CD4-positive, alpha-beta T cell treated with Interleukin-21 for 1 hour (primary cell): ENCODE measurements at regions not wholly inside any gene's neighbourhood (a gene's known extent, or its start where the extent isn't known, plus 50 kb on each side); places are given as distances from the start of the nearest gene placed in this dataset.
"Not testable (repeated sequence)": the region's sequence is repeated elsewhere in the genome, so short reads cannot be mapped to it uniquely, and the experiment has no call there.

Experiments used
- DNase-seq: peaks from one replicate; pipeline ENCODE4 v3.0.0-alpha.2; 2020

GRCh38 chr3:193909387-193909786 lies 226.6 kb upstream of the HES1 start:
- DNase-seq: no peak

DNA sequence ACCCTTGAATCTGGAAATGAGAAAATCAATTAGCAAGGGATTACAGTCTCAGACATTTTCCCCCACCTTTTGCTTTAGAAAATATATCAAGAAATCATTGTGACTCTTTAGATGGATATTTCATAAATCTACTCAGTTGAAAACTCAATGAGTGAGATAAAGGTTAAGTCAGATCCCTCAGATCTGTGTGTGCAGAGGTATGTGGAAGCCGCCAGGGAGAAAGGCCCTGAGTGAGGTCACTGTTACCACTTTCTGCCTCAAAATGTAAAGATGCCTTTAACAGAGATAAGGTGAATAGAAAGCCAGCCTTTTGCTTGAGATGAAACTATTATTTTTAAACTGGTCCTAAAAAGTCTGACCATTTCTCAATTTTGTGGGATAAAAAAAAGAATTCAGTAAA lies 225.6 kb upstream of the HES1 start:
- no peak for DNase-seq

- no peak for DNase-seq
Observed at GRCh38 chr3:193910886-193911738, 224.8 kb upstream of the HES1 start.

DNA sequence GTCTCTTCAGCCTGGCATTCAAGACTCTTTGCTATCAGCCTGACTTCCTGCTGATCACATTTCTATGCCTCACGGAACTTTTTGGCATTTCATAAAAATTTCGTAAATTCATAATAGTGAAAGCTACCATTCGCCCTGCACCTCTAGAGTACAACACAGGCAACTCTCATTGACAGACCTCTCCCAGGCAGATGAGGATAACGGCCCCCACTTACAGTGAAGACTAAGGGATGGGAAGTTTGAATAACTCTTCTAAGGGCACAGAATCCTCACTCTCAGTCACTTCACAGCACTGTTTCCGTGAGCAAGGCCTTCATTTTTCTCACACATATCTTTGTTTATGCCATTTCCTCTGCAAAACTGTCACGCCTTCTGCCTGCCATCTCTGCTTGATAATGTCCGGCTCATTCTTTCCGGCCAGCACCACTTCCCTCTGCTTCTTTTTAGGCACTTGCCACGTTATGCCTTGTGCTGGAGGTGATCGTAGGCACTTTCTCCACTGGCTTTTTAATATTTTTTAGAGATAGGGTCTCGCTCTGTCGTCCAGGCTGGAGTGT lies 224.1 kb upstream of the HES1 start:
- DNase-seq: no peak

DNA sequence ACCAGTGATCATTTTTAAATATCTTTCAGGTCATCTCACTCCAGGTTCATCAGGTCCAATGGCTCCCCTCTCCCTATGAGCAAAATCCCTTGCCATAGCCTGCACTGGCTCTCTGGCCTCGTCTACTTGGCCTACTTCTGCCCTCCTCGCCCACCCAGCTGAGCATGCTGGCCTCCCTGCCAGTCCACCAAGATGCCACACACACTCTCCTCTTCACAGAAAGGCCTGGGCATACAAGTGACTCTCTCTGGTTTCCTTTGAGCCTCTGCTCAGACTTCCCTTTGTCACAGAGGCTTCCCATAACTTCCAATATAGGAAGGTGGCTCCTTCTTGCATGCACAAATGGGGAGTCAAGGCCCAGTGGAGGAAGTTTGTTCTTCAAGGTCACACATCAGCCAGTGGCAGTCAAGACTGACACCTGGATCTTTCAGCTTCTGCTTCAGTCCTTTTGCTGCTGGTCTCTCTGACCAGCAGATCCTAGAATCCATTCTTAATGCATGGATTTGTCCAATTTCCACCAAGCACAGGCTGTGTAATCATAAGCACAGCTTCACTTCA lies 223.2 kb upstream of the HES1 start:
- no peak for DNase-seq

- no peak for DNase-seq
Observed at GRCh38 chr3:193914602-193915001, 221.3 kb upstream of the HES1 start.

GRCh38 chr3:193915099-193915498 lies 220.8 kb upstream of the HES1 start:
- DNase-seq: no peak

DNA sequence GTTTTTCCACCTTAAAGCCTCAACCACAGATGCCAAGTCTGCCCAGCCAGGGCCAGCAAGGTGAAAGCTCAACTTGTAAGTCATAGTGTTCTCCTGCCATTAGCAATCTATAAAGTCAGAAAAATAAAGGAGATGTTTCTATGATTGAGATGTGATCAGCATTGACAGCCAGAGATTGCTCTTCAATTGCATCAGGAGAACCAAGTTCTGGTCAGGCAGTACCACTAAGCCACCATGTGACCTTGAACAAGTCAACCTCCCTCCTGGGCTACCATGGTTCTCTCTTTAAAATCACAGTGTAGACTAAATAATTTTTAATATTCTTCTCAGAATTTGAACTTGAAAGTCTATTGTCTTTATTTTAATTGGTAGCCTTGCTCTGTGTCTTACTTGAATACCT lies 220.3 kb upstream of the HES1 start:
- DNase-seq: no peak

GRCh38 chr3:193917158-193917557 lies 218.8 kb upstream of the HES1 start:
- no peak for DNase-seq

- no peak for DNase-seq
Observed at GRCh38 chr3:193921465-193921864, 214.5 kb upstream of the HES1 start.

- no peak for DNase-seq
Observed at GRCh38 chr3:193922034-193922774, 213.7 kb upstream of the HES1 start.

- DNase-seq: not testable (repeated sequence)
Observed at GRCh38 chr3:193923958-193924357, 212.0 kb upstream of the HES1 start.

- peak; percentile 3 for DNase-seq
Observed at GRCh38 chr3:193926071-193926470, 209.9 kb upstream of the HES1 start.

- not testable (repeated sequence) for DNase-seq
Observed at GRCh38 chr3:193927413-193928206, 208.3 kb upstream of the HES1 start.

- DNase-seq: no peak
Observed at GRCh38 chr3:193928354-193929209, 207.4 kb upstream of the HES1 start.

GRCh38 chr3:193929373-193929772 lies 206.6 kb upstream of the HES1 start:
- DNase-seq: no peak

DNA sequence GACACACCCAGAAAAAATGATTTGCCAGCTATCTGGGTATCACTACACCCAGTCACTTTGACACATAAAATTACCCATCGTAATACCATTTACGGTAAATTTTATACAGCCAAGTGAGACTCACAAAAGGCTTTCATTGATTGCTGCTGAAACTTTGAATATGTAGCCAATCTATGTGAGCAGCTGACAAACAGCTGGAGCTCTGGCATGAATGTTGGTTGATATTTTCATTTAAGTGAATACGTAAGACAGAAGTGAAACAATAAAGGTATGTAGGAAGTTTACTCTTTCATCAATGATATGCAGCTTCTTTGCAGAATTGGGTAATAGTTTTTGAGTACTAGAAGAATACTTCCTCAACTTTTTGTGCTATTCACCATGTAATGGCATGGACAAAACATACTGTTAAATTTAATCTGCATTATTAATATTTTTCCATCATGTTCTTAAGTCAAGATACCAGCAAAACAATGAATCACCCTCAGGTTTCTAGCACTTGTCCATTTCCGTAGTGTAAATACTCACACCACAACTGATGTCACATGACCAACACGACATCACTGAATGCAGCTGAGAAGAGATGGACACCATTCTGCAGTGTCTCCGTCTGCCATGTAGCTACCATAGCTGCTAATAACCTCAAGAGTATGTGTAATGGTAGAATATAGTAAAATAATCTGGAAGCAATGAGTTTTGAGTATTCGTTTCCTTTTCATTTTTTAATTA lies 205.9 kb upstream of the HES1 start:
- no peak for DNase-seq

DNA sequence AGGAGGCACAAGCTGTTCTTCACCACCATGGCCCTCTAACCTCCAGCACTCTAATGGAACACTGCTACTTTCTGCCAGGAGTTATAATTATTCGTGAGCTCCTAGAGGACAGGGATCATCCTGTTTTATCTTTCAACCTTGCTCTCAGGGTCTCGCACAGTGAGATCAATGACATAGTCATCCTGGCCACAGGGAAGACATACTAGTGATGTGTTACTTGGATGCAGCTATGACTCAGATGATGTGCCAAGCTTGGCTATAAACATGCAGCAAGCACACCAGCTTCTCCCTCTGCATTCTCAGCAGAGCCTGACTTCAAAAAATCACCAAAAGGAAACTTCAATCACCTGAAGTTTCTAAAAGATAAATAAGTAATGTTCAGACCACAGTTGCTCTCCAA lies 203.8 kb upstream of the HES1 start:
- no peak for DNase-seq

GRCh38 chr3:193932576-193932975 lies 203.4 kb upstream of the HES1 start:
- no peak for DNase-seq

DNA sequence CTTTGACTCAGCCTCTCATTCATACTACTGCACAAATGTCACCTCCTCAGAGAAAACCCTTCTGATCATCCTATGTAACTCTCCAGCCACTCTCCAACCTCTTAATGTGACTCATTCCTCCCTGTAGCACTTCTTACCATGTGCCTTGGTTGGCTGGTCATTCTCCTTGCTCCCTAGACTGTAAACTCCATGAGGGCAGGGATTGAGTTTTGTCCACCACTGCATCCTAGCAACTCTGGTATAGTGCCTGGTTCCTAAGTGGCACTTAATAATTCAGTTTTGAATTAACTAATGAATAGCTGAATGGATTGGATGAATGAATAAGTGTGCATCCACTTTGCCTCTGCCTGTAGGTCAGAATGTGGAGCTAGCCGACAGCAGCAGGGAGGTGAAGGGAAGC lies 202.5 kb upstream of the HES1 start:
- no peak for DNase-seq

- DNase-seq: no peak
Observed at GRCh38 chr3:193935916-193936315, 200.0 kb upstream of the HES1 start.
